Gastrocnemius medialis (tissue), 4 donors: ENCODE measurements at regions not wholly inside any gene's neighbourhood (a gene's known extent, or its start where the extent isn't known, plus 50 kb on each side); places are given as distances from the start of the nearest gene placed in this dataset.

Experiments
- CTCF ChIP-seq, 5 experiments: fragments of 450-650 bp in 3 of 5; fragments of 200-600 bp in 2 of 5; sonication (generic) in 2 of 5; IDR thresholded peaks in 4 of 5; conservative IDR thresholded peaks in 1 of 5; 1 replicate in 4 of 5; 2 replicates in 1 of 5; pipeline ENCODE4 v1.5.1; 2016 to 2019; ENCODE audit warnings: antibody characterized with exemption in 5 of 5, mild to moderate bottlenecking in 3 of 5, moderate library complexity in 3 of 5
- POLR2A ChIP-seq, 2 donors: fragments of 450-650 bp; IDR thresholded peaks; one replicate each; pipeline ENCODE4 v1.6.1; 2017; ENCODE audit warnings: antibody characterized with exemption in 2 of 2, mild to moderate bottlenecking in 2 of 2, moderate library complexity in 2 of 2

DNA sequence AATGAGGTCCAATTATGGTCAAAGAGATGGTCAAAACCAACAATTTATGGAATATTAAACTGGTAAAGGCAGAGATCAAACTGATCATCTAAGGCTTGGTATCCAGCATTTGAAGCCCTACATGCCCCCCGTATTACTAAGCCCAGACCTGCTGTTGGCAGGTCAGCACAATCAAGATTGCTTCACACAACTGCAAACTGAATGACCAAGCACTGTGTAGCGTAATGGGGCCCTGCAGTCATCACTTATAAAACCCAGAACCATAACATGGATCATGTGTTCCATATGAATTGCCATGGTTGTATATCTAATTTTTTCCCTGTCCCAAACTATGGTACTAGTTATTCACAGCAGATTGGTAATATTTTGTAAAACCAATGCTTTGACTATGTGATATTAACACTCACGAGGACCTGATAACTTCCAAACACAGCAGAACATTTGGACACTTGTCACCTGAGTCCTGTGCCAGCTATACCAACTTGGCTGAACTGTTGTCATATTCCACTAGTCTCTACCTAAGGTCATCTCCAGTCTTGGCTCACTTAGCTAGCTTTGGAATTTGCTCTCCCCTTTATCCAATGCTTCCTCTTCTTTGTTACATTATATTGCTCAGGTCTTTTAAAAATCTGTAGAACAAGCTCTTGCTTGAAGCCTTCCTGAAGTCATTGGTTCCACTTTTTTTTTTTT, 81.7 kb upstream of the HMHB1 start:
- no peak for TF ChIP-seq CTCF (IDR thresholded peaks at IDR 0.05 in 4 of 5, conservative IDR thresholded peaks at IDR 0.05 in 1 of 5)
- no peak for TF ChIP-seq POLR2A (IDR thresholded peaks at IDR 0.05)
